GM12878 (cell line): ENCODE measurements at regions not wholly inside any gene's neighbourhood (a gene's known extent, or its start where the extent isn't known, plus 50 kb on each side); places are given as distances from the start of the nearest gene placed in this dataset.

ENCODE experiments used
- ATAC-seq: fragments of 200-7000 bp; cut with Tn5 transposase; 3 replicates; pipeline ENCODE4 v1.9.1; 2020; ENCODE audit warnings: mild to moderate bottlenecking, moderate library complexity
- BruUV-seq: library from RNA; stranded (reverse); fragments of 400-500 nt; replicated peaks from 2 replicates; lab custom pipeline; 2021; lab: Mats Ljungman, UMichigan
- CTCF ChIA-PET: fragments of 300-600 bp; sonication (Branson Sonifier 250); formaldehyde crosslinking; extraction: SDS; loops from one replicate; lab custom pipeline; 2021; ENCODE audit warnings: inconsistent platforms; lab: Yijun Ruan, JAX
- POLR2A ChIA-PET: fragments of 350-600 bp; formaldehyde crosslinking; extraction: SDS; loops from one replicate; lab custom pipeline; 2021; ENCODE audit warnings: inconsistent platforms; lab: Charles Lee
- RAD21 ChIA-PET: fragments of 300-600 bp; sonication (Branson Sonifier 250); formaldehyde crosslinking; loops from one replicate; lab custom pipeline; 2023; ENCODE audit warnings: antibody characterized with exemption; ENCODE audit not compliant: unreplicated experiment; lab: Charles Lee
- SMC1A ChIA-PET: fragments of 300-600 bp; sonication (Branson Sonifier 250); formaldehyde crosslinking; loops from one replicate; lab custom pipeline; 2023; ENCODE audit not compliant: unreplicated experiment, uncharacterized antibody; lab: Charles Lee
- DNase-seq: peaks from one replicate; pipeline ENCODE4 v3.0.0-alpha.2; 2011; ENCODE audit warnings: low read depth, low spot score
- FAIRE-seq: peaks from 3 replicates; lab custom pipeline; 2011; peaks lifted over from hg19 to GRCh38; lab: Jason Lieb, UNC
- H2AFZ ChIP-seq: 2 replicates; pipeline ENCODE4 v1.6.0; 2011; ENCODE audit warnings: low read depth, low read length, control low read depth; ENCODE audit not compliant: control insufficient read depth
- H3K27ac ChIP-seq: 2 replicates; pipeline ENCODE4 v1.5.1; 2011; ENCODE audit warnings: control low read depth; ENCODE audit not compliant: control insufficient read depth, insufficient read depth
- H3K27me3 ChIP-seq, 2 experiments: replicated peaks in 1 of 2; 2 replicates each; pipeline versions ENCODE4 v1.6.0 to v1.6.1; 2011; ENCODE audit warnings: low read length in 1 of 2; ENCODE audit not compliant: control insufficient read depth in 2 of 2, insufficient read depth in 2 of 2
- H3K36me3 ChIP-seq, 2 experiments: 2 replicates each; pipeline ENCODE4 v1.5.1; 2011; ENCODE audit warnings: low read length in 1 of 2; ENCODE audit not compliant: control insufficient read depth in 2 of 2, insufficient read depth in 2 of 2
- H3K4me1 ChIP-seq: 2 replicates; pipeline ENCODE4 v1.6.1; 2011; ENCODE audit warnings: mild to moderate bottlenecking, low read length, moderate library complexity, mixed read lengths; ENCODE audit not compliant: control insufficient read depth, insufficient read depth
- H3K4me2 ChIP-seq: 2 replicates; pipeline ENCODE4 v1.6.0; 2011; ENCODE audit warnings: control low read depth; ENCODE audit not compliant: control insufficient read depth, insufficient read depth
- H3K4me3 ChIP-seq: fragments of 200-600 bp; sonication (generic); 2 replicates; pipeline ENCODE4 v1.5.1; 2016
- H3K79me2 ChIP-seq: 2 replicates; pipeline ENCODE4 v1.6.0; 2011; ENCODE audit warnings: low read length; ENCODE audit not compliant: control insufficient read depth, insufficient read depth
- H3K9ac ChIP-seq: 2 replicates; pipeline ENCODE4 v1.8.0; 2011; ENCODE audit warnings: low read length, control low read depth, mixed read lengths; ENCODE audit not compliant: control insufficient read depth, insufficient read depth
- H3K9me3 ChIP-seq: replicated peaks from 3 replicates; pipeline ENCODE4 v1.5.1; 2011; ENCODE audit warnings: mild to moderate bottlenecking, low read length; ENCODE audit not compliant: control insufficient read depth, insufficient read depth
- H4K20me1 ChIP-seq: 2 replicates; pipeline ENCODE4 v1.6.0; 2011; ENCODE audit not compliant: control insufficient read depth, insufficient read depth
- CHD4 ChIP-seq: fragments of 200-600 bp; sonication (generic); IDR thresholded peaks from 2 replicates; pipeline ENCODE4 v1.6.1; 2016; ENCODE audit warnings: mild to moderate bottlenecking
- EZH2 ChIP-seq: IDR thresholded peaks from 2 replicates; pipeline ENCODE4 v1.6.1; 2012; ENCODE audit warnings: low read depth, mild to moderate bottlenecking, control low read depth, inconsistent platforms, low read length, borderline replicate concordance; ENCODE audit not compliant: control insufficient read depth
- IRF4 ChIP-seq: IDR thresholded peaks from 2 replicates; pipeline ENCODE4 v1.6.1; 2011; ENCODE audit warnings: low read depth, low read length
- KAT2A ChIP-seq: conservative IDR thresholded peaks from 2 replicates; pipeline ENCODE4 v1.6.1; 2011; ENCODE audit warnings: low read depth, low read length; ENCODE audit not compliant: control insufficient read depth
- MTA2 ChIP-seq: fragments of 450-650 bp; IDR thresholded peaks from 2 replicates; pipeline ENCODE4 v1.6.1; 2016; ENCODE audit warnings: low read depth, mild to moderate bottlenecking, moderate library complexity
- STAT3 ChIP-seq: IDR thresholded peaks from 2 replicates; pipeline ENCODE4 v1.6.1; 2011; ENCODE audit warnings: low read depth, low read length, improper control_type of control experiment
- TCF12 ChIP-seq: IDR thresholded peaks from 2 replicates; pipeline ENCODE4 v1.6.1; 2011; ENCODE audit warnings: low read depth, mild to moderate bottlenecking, low read length
- ZBED1 ChIP-seq: IDR thresholded peaks from 2 replicates; pipeline ENCODE4 v1.6.1; 2016; ENCODE audit warnings: borderline replicate concordance
- WGBS: methylation state at CpG from one replicate; pipeline ENCODE4 v1.1.6; 2016; ENCODE audit warnings: low lambda C conversion rate; ENCODE audit not compliant: insufficient replicate concordance, insufficient coverage; ENCODE audit errors: missing lambda C conversion rate; 5-methylcytosine and 5-hydroxymethylcytosine counted together
- in situ Hi-C: fragments of 300-500 bp; cut with MboI; formaldehyde crosslinking; loops from 9 replicates; pipeline ENCODE4 v1.14.3; 2018; ENCODE audit warnings: mixed read lengths
- intact Hi-C: fragments of 100-400 bp; cut with micrococcal nuclease; formaldehyde crosslinking; loops from one replicate; pipeline ENCODE4 v1.14.2; 2022; ENCODE audit not compliant: unreplicated experiment
- TF ChIP-seq, protein P1 (sequence below): IDR thresholded peaks from 2 replicates; pipeline ENCODE4 v1.6.1; 2012; ENCODE audit warnings: mild to moderate bottlenecking, low read depth, low read length
- TF ChIP-seq, protein P2 (sequence below): IDR thresholded peaks from 2 replicates; pipeline ENCODE4 v1.6.1; 2011; ENCODE audit warnings: borderline replicate concordance, low read depth, mild to moderate bottlenecking, moderate library complexity, mixed read lengths, low read length; ENCODE audit not compliant: insufficient read depth; ENCODE audit errors: extremely low read length

DNA sequence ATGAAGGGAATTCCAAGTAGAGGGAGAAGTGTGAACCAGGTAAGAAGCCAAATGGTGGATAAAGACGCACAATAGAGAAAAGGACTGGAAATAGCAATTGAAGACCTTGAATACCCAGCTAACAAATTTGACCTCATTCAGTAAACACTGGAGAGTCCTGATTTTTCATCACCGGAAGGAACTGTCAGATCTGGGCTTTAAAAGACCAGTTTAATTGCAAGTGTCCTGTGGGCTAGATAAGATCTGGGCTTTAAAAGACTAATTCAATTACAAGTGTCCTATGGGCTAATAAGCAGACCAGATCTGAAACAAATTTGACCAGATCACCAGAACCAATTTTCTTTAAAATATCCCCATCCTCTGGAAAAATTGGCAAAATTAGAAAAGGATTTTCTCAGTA, 380.0 kb downstream of the ACTL7B start (continued):
- TF ChIP-seq, protein P1, sequence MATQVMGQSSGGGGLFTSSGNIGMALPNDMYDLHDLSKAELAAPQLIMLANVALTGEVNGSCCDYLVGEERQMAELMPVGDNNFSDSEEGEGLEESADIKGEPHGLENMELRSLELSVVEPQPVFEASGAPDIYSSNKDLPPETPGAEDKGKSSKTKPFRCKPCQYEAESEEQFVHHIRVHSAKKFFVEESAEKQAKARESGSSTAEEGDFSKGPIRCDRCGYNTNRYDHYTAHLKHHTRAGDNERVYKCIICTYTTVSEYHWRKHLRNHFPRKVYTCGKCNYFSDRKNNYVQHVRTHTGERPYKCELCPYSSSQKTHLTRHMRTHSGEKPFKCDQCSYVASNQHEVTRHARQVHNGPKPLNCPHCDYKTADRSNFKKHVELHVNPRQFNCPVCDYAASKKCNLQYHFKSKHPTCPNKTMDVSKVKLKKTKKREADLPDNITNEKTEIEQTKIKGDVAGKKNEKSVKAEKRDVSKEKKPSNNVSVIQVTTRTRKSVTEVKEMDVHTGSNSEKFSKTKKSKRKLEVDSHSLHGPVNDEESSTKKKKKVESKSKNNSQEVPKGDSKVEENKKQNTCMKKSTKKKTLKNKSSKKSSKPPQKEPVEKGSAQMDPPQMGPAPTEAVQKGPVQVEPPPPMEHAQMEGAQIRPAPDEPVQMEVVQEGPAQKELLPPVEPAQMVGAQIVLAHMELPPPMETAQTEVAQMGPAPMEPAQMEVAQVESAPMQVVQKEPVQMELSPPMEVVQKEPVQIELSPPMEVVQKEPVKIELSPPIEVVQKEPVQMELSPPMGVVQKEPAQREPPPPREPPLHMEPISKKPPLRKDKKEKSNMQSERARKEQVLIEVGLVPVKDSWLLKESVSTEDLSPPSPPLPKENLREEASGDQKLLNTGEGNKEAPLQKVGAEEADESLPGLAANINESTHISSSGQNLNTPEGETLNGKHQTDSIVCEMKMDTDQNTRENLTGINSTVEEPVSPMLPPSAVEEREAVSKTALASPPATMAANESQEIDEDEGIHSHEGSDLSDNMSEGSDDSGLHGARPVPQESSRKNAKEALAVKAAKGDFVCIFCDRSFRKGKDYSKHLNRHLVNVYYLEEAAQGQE: no peak
- TF ChIP-seq CHD4: no peak

- no peak for FAIRE-seq
- H2AFZ ChIP-seq: no peak overlapping the region
- TF ChIP-seq KAT2A (no peak), STAT3 (no peak), TCF12 (no peak), ZBED1 (no peak), IRF4 (no peak), MTA2 (no peak), EZH2 (no peak)
- TF ChIP-seq, protein P2, sequence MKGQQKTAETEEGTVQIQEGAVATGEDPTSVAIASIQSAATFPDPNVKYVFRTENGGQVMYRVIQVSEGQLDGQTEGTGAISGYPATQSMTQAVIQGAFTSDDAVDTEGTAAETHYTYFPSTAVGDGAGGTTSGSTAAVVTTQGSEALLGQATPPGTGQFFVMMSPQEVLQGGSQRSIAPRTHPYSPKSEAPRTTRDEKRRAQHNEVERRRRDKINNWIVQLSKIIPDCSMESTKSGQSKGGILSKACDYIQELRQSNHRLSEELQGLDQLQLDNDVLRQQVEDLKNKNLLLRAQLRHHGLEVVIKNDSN: no peak
- TF ChIP-seq, all 136 proteins: peak for 0
- ChIA-PET RAD21 (no interaction called here), POLR2A (no interaction called here), SMC1A (no interaction called here), CTCF (no interaction called here)
- 30% methylated on average over 6 of the region's 6 CpGs for WGBS
- Histone ChIP-seq H3K4me2 (no peak overlapping the region), H3K36me3 (no peaks in the 10 kb centered on the region), H3K4me3 (no peak overlapping the region), H3K9me3 (no peaks in the 10 kb centered on the region), H3K79me2 (no peaks in the 10 kb centered on the region), H3K4me1 (no peaks in the 10 kb centered on the region), H3K9ac (no peak overlapping the region), H3K27me3 (no peaks in the 10 kb centered on the region), H3K27ac (no peak overlapping the region), H4K20me1 (no peaks in the 10 kb centered on the region)
- no TSS peak for BruUV-seq
- intact Hi-C loops (no loop called here), in situ Hi-C loops (no loop called here)
- ATAC-seq: no peak
- no peak for DNase-seq
Observed at GRCh38 chr9:108474356-108474755, 381.4 kb downstream of the ACTL7B start.
